CD14-positive monocyte (primary cell): ENCODE measurements at regions not wholly inside any gene's neighbourhood (a gene's known extent, or its start where the extent isn't known, plus 50 kb on each side); places are given as distances from the start of the nearest gene placed in this dataset.

Source experiments
- DNase-seq, 3 donors: peaks; one replicate each; pipeline ENCODE4 v3.0.0-alpha.2; 2011 to 2022
- H2AFZ ChIP-seq: 2 replicates; pipeline ENCODE4 v1.6.0; 2012; ENCODE audit warnings: mild to moderate bottlenecking, low read depth, low read length, inconsistent platforms; ENCODE audit not compliant: insufficient read depth, poor library complexity, severe bottlenecking
- H3K27ac ChIP-seq, 2 donors: 1 replicate in 1 of 2; 2 replicates in 1 of 2; pipeline ENCODE4 v1.5.1; 2012 to 2013; ENCODE audit warnings: low read length in 2 of 2, control low read depth in 1 of 2, inconsistent platforms in 1 of 2, low read depth in 1 of 2, mild to moderate bottlenecking in 1 of 2
- H3K27me3 ChIP-seq, 2 donors: one replicate each; pipeline versions ENCODE4 v1.6.0 to v1.6.1; 2011 to 2013; ENCODE audit warnings: low read length in 2 of 2; ENCODE audit not compliant: control insufficient read depth in 2 of 2, insufficient read depth in 2 of 2
- H3K36me3 ChIP-seq, 2 donors: replicated peaks in 1 of 2; 1 replicate in 1 of 2; 2 replicates in 1 of 2; pipeline versions ENCODE4 v1.5.1 to v1.6.1; 2012 to 2013; ENCODE audit warnings: low read length in 2 of 2, control low read depth in 1 of 2, inconsistent platforms in 1 of 2, mild to moderate bottlenecking in 1 of 2; ENCODE audit not compliant: insufficient read depth in 2 of 2, control insufficient read depth in 1 of 2
- H3K4me1 ChIP-seq, 2 donors: 1 replicate in 1 of 2; 2 replicates in 1 of 2; pipeline versions ENCODE4 v1.5.1 to v1.6.1; 2012 to 2013; ENCODE audit warnings: low read length in 2 of 2, control low read depth in 1 of 2, inconsistent platforms in 1 of 2, mild to moderate bottlenecking in 1 of 2, moderate library complexity in 1 of 2; ENCODE audit not compliant: insufficient read depth in 2 of 2, control insufficient read depth in 1 of 2
- H3K4me2 ChIP-seq: replicated peaks from 2 replicates; pipeline ENCODE3; 2012; ENCODE audit warnings: low read length, moderate library complexity, mild to moderate bottlenecking; ENCODE audit not compliant: poor library complexity, severe bottlenecking; ENCODE audit errors: extremely low read depth
- H3K4me3 ChIP-seq, 3 experiments: fragments of 200-600 bp in 1 of 3; sonication (generic) in 1 of 3; replicated peaks in 1 of 3; 1 replicate in 2 of 3; 2 replicates in 1 of 3; pipeline ENCODE4 v1.5.1; 2011 to 2013; ENCODE audit warnings: low read length in 3 of 3, mild to moderate bottlenecking in 3 of 3, control low read depth in 2 of 3, low read depth in 2 of 3, inconsistent platforms in 1 of 3, moderate library complexity in 1 of 3
- H3K79me2 ChIP-seq: 2 replicates; pipeline ENCODE4 v1.6.0; 2012; ENCODE audit warnings: mild to moderate bottlenecking, control low read depth, inconsistent platforms, low read length, moderate library complexity; ENCODE audit not compliant: insufficient read depth
- H3K9ac ChIP-seq: 2 replicates; pipeline ENCODE4 v1.6.0; 2017; ENCODE audit warnings: low read length, mild to moderate bottlenecking; ENCODE audit not compliant: insufficient read depth, poor library complexity, severe bottlenecking
- H3K9me3 ChIP-seq, 2 donors: replicated peaks in 1 of 2; 1 replicate in 1 of 2; 2 replicates in 1 of 2; pipeline versions ENCODE4 v1.5.1 to v1.6.1; 2012 to 2013; ENCODE audit warnings: low read length in 2 of 2, control low read depth in 1 of 2; ENCODE audit not compliant: control insufficient read depth in 1 of 2, insufficient read depth in 1 of 2
- H4K20me1 ChIP-seq: 2 replicates; pipeline ENCODE4 v1.6.0; 2012; ENCODE audit warnings: mild to moderate bottlenecking, low read length, control low read depth, moderate library complexity; ENCODE audit not compliant: insufficient read depth
- H3K27ac Mint-ChIP-seq, 7 donors: one replicate each; pipeline ENCODE4 v1.8.0; 2020; ENCODE audit warnings: mild to moderate bottlenecking in 7 of 7, mixed read lengths in 7 of 7, moderate library complexity in 6 of 7, inconsistent platforms in 2 of 7
- H3K27me3 Mint-ChIP-seq, 3 donors: one replicate each; pipeline ENCODE4 v1.8.0; 2021 to 2022; ENCODE audit warnings: low read depth in 3 of 3, mild to moderate bottlenecking in 3 of 3, mixed read lengths in 3 of 3, moderate library complexity in 3 of 3, inconsistent platforms in 1 of 3
- H3K36me3 Mint-ChIP-seq, 2 donors: one replicate each; pipeline ENCODE4 v1.8.0; 2020; ENCODE audit warnings: mixed read lengths in 2 of 2, inconsistent platforms in 1 of 2, mild to moderate bottlenecking in 1 of 2
- H3K4me1 Mint-ChIP-seq: one replicate; pipeline ENCODE4 v1.8.0; 2020; ENCODE audit warnings: mild to moderate bottlenecking, mixed read lengths
- H3K4me3 Mint-ChIP-seq, 2 donors: one replicate each; pipeline ENCODE4 v1.8.0; 2020; ENCODE audit warnings: mild to moderate bottlenecking in 2 of 2, mixed read lengths in 2 of 2, moderate library complexity in 1 of 2
- H3K9me3 Mint-ChIP-seq, 7 donors: one replicate each; pipeline ENCODE4 v1.8.0; 2020 to 2022; ENCODE audit warnings: mixed read lengths in 7 of 7, mild to moderate bottlenecking in 6 of 7, moderate library complexity in 6 of 7, inconsistent platforms in 2 of 7
- WGBS: methylation state at CpG from one replicate; pipeline ENCODE4 v1.1.5; 2013; ENCODE audit warnings: missing lambda C conversion rate; ENCODE audit not compliant: insufficient coverage; 5-methylcytosine and 5-hydroxymethylcytosine counted together
- intact Hi-C, 2 donors: fragments of 100-400 bp; cut with micrococcal nuclease; formaldehyde crosslinking; loops; one replicate each; pipeline versions ENCODE4 v1.15.0 to v1.15.1; 2023
- TF ChIP-seq, protein P1 (sequence below): fragments of 200-600 bp; IDR thresholded peaks from one replicate; pipeline ENCODE4 v1.8.0; 2022; ENCODE audit warnings: antibody characterized with exemption, mild to moderate bottlenecking

DNA sequence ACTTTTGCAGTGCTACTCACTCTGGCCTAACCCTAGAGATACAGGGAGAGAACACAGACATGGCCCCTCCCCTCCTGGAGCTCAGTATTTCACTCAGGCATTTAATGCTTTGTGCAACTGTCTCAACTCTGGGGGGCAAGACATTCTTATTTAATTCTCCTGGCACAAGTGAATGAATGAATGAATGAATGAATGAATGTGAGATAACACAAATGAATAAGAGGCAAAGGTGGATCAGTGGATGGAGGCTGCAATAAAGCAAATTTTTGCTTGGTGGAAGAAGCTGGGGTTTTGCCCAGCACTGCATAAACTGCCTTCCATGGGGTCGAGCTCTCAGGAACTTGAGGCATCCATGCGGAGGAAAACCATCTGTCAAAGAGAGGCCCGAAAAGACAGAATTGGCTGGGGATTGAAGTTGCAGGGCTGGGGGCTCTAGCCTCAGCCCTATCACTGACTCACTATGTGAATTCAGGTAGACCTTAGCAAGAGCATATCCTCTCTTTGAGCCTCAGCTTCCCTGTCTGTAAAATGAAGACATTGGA lies 441.4 kb upstream of the ZMIZ1 start:
- Histone ChIP-seq H3K4me3 (no peak overlapping the region), H3K9ac (no peak overlapping the region), H3K79me2 (no peaks in the 10 kb centered on the region), H3K4me2 (no peak overlapping the region), H4K20me1 (no peaks in the 10 kb centered on the region), H3K36me3 (no peaks in the 10 kb centered on the region), H3K4me1 (peaks cover 15% of the 10 kb centered on the region in 2 donors), H2AFZ (no peak overlapping the region), H3K9me3 (no peaks in the 10 kb centered on the region), H3K27ac (no peak overlapping the region), H3K27me3 (no peaks in the 10 kb centered on the region)
- Mint-ChIP-seq H3K4me1 (peaks cover 13% of the 10 kb centered on the region), H3K27ac (peak overlapping the region in 1 of 7 donors; percentile 28), H3K9me3 (no peaks in the 10 kb centered on the region), H3K4me3 (no peak overlapping the region), H3K36me3 (no peaks in the 10 kb centered on the region), H3K27me3 (peaks cover 1 to 2% (median 1%) of the 10 kb centered on the region in 3 donors)
- intact Hi-C loops, result no loop called here
- TF ChIP-seq, protein P1, sequence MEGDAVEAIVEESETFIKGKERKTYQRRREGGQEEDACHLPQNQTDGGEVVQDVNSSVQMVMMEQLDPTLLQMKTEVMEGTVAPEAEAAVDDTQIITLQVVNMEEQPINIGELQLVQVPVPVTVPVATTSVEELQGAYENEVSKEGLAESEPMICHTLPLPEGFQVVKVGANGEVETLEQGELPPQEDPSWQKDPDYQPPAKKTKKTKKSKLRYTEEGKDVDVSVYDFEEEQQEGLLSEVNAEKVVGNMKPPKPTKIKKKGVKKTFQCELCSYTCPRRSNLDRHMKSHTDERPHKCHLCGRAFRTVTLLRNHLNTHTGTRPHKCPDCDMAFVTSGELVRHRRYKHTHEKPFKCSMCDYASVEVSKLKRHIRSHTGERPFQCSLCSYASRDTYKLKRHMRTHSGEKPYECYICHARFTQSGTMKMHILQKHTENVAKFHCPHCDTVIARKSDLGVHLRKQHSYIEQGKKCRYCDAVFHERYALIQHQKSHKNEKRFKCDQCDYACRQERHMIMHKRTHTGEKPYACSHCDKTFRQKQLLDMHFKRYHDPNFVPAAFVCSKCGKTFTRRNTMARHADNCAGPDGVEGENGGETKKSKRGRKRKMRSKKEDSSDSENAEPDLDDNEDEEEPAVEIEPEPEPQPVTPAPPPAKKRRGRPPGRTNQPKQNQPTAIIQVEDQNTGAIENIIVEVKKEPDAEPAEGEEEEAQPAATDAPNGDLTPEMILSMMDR, result no peak
- DNase-seq, result no peak
- 90% methylated on average over 2 of the region's 3 CpGs for WGBS

DNA sequence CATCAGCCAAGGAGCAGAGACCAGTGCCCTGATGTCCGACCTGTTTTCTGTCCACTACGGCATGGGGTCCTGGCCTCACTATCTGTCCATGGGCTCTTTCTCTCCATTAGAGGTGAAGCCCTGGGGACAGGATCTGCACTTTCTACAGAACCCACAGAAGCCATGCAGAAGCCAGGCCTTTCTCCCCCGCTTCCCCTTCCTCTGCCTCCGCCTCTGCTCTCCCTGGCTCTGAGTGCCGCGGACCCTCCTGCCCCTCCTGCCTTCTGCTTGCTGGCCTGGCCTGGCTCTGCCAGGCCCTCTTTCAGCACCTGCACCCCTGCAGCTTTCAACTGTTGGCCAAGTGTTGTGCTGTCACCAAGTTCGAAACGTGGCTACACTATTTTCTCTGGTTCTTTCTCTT lies 439.8 kb upstream of the ZMIZ1 start:
- peak overlapping the region; percentile 37 for H3K9ac ChIP-seq
- no peaks in the 10 kb centered on the region for H3K79me2 ChIP-seq
- H3K36me3 ChIP-seq, result no peaks in the 10 kb centered on the region
- peak overlapping the region in 1 of 3 experiments; percentile 40 for H3K4me3 ChIP-seq
- no peaks in the 10 kb centered on the region for H4K20me1 ChIP-seq
- peak overlapping the region in 4 of 7 donors; percentile 57 to 69 (median 62) for H3K27ac Mint-ChIP-seq
- H3K27ac ChIP-seq, result peak overlapping the region in 1 of 2 donors; percentile 44
- H3K9me3 Mint-ChIP-seq, result no peaks in the 10 kb centered on the region
- no peaks in the 10 kb centered on the region for H3K36me3 Mint-ChIP-seq
- H3K4me2 ChIP-seq, result peak overlapping the region; percentile 47
- 34% methylated on average over 8 of the region's 8 CpGs for WGBS
- peak overlapping the region; percentile 58 to 88 for H3K4me3 Mint-ChIP-seq
- intact Hi-C loops, result no loop called here
- H2AFZ ChIP-seq, result peak overlapping the region; percentile 65
- peaks cover 13% of the 10 kb centered on the region for H3K4me1 Mint-ChIP-seq
- peaks cover 15% of the 10 kb centered on the region in 2 donors for H3K4me1 ChIP-seq
- DNase-seq, result peak in 1 of 3 donors; percentile 4
- TF ChIP-seq, protein P1, result no peak
- no peaks in the 10 kb centered on the region for H3K9me3 ChIP-seq
- no peaks in the 10 kb centered on the region for H3K27me3 ChIP-seq
- peaks cover 0 to 1% (median 0%) of the 10 kb centered on the region in 3 donors for H3K27me3 Mint-ChIP-seq
